ENCODE measurements at regions not wholly inside any gene's neighbourhood (a gene's known extent, or its start where the extent isn't known, plus 50 kb on each side); places are given as distances from the start of the nearest gene placed in this dataset.

DNA sequence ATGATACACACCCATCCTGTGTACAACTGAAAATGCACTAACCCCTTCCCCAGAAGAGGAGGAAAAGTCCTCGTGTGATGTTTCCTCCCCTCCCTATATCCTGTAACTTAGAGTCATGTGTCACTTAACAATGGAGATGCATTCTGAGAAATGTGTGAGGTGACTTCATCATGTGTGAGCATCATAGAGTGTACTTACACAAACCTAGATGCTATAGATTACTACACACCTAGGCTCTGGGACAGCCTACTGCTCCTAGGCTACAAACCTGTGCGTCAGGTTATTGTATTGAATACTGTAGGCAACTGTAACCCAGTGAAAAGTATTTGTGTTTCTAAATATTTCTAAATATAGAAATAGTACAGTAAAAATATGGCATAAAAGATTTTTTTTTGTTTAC is 98.6 kb upstream of the FAM180A start:
- Histone ChIP-seq H3K27ac (no peak overlapping the region), H3K9me3 (no peaks in the 10 kb centered on the region), H3K36me3 (no peaks in the 10 kb centered on the region), H3K4me3 (no peak overlapping the region), H3K27me3 (ENCODE audit: low read depth) (no peaks in the 10 kb centered on the region), H3K4me1 (no peaks in the 10 kb centered on the region)
- TF ChIP-seq, protein P1, sequence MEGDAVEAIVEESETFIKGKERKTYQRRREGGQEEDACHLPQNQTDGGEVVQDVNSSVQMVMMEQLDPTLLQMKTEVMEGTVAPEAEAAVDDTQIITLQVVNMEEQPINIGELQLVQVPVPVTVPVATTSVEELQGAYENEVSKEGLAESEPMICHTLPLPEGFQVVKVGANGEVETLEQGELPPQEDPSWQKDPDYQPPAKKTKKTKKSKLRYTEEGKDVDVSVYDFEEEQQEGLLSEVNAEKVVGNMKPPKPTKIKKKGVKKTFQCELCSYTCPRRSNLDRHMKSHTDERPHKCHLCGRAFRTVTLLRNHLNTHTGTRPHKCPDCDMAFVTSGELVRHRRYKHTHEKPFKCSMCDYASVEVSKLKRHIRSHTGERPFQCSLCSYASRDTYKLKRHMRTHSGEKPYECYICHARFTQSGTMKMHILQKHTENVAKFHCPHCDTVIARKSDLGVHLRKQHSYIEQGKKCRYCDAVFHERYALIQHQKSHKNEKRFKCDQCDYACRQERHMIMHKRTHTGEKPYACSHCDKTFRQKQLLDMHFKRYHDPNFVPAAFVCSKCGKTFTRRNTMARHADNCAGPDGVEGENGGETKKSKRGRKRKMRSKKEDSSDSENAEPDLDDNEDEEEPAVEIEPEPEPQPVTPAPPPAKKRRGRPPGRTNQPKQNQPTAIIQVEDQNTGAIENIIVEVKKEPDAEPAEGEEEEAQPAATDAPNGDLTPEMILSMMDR (IDR thresholded peaks at IDR 0.05) = no peak
- no peak for DNase-seq
- ATAC-seq = no peak
- intact Hi-C loops (cut with DNase I) = no loop called here

DNA sequence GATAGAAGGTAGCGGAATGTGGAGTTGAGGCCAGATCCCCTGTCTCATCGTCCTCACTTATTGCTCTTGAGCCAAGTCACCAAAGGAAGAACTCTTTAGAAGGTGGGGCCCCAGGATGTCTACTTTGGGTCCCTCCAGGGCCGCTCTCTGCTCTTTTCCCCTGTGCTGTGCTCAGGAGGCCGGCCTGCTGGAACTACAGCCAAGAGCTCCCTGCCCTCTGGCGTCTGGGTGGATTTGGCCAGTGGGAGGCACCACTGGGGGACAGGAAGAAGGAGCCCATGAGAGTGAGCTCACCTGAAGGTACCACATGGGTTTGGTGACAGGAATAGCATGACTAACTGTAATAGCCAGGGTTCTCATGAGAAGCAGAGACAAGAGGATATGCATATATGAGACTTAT is 97.7 kb upstream of the FAM180A start:
- Histone ChIP-seq H3K36me3 (no peaks in the 10 kb centered on the region), H3K27ac (no peak overlapping the region), H3K4me3 (no peak overlapping the region), H3K27me3 (ENCODE audit: low read depth) (no peaks in the 10 kb centered on the region), H3K4me1 (no peaks in the 10 kb centered on the region), H3K9me3 (no peaks in the 10 kb centered on the region)
- ATAC-seq = no peak
- no peak for DNase-seq
- TF ChIP-seq, protein P1 (IDR thresholded peaks at IDR 0.05) = no peak
- intact Hi-C loops (cut with DNase I) = no loop called here

DNA sequence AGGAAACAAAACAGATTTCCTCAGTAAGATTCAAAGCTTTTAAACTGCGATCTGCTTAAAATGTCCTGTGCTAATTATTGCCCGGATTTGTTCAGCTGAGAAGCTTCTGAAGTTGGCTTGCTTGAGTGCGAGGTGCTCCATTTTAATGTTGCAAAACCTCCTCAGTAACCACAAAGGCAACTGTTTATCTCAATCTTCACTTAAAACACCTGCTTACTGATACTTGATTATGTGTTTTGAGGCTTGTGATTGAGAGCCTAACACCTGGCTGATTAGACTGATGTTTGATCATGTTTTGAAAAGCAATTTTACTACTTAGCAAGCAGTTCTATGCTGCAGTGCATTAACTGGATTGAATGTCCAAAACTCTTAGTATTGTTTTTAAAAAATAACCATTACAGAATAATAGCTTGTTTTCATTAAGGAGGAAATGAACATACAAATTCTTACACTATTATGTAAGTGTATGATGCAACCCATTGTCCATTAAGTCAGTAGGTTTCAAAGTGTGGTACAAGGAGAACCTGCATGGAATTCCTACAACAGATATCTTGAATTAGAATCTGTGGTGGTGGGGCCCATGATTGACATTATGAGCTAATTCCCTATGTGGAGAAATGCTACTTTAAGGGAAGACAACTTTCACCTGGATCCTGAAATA is 96.9 kb upstream of the FAM180A start:
- intact Hi-C loops (cut with DNase I) = no loop called here
- Histone ChIP-seq H3K4me3 (no peak overlapping the region), H3K27me3 (ENCODE audit: low read depth) (no peaks in the 10 kb centered on the region), H3K27ac (no peak overlapping the region), H3K9me3 (no peaks in the 10 kb centered on the region), H3K4me1 (no peaks in the 10 kb centered on the region), H3K36me3 (no peaks in the 10 kb centered on the region)
- ATAC-seq = no peak
- no peak for DNase-seq
- TF ChIP-seq, protein P1 (IDR thresholded peaks at IDR 0.05) = no peak

DNA sequence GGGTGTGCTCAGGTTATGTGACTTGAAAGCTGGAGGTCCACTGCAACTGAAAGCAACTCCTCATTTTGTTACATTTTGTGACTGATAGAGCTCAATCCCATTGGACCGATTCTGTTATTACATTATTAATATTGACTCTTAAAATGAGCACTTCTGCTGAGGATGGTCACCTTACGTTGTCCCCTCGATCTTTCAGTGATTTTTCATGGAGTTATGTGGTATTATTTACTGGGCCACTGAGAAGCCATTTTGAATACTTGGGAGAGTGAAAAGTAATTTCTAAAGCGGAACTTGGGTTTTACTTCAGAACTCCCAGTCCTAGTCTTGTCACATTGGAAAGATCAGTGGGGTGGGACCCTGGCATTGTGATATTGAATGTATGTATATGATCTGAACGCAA is 96.3 kb upstream of the FAM180A start:
- no peaks in the 10 kb centered on the region for H3K9me3 ChIP-seq
- no peak overlapping the region for H3K27ac ChIP-seq
- H3K4me3 ChIP-seq = no peak overlapping the region
- H3K27me3 ChIP-seq (ENCODE audit: low read depth) = no peaks in the 10 kb centered on the region
- no peaks in the 10 kb centered on the region for H3K4me1 ChIP-seq
- no peaks in the 10 kb centered on the region for H3K36me3 ChIP-seq
- TF ChIP-seq, protein P1 (IDR thresholded peaks at IDR 0.05) = no peak
- DNase-seq = no peak
- no peak for ATAC-seq
- intact Hi-C loops (cut with DNase I) = no loop called here

DNA sequence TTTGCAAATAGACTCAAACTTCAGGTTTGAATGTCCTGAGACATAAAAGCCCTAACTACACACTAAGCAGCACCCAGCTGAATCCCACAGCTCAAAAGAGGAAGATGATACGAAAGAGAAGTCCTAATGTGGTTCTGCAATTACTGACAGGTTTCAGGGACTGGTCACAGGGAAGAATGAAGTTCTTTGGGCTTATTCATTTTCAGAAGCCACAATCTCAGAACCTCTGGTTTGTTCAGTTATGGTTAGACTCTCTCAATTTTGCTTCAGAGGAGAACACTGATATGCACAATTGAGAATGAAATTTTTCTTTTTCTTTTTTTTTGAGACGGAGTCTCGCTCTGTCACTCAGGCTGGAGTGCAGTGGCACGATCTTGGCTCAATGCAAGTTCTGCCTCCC is 94.6 kb upstream of the FAM180A start:
- Histone ChIP-seq H3K27me3 (ENCODE audit: low read depth) (no peaks in the 10 kb centered on the region), H3K27ac (no peak overlapping the region), H3K9me3 (no peaks in the 10 kb centered on the region), H3K4me3 (no peak overlapping the region), H3K4me1 (no peaks in the 10 kb centered on the region), H3K36me3 (no peaks in the 10 kb centered on the region)
- intact Hi-C loops (cut with DNase I) = no loop called here
- no peak for DNase-seq
- TF ChIP-seq, protein P1 (IDR thresholded peaks at IDR 0.05) = no peak
- ATAC-seq = no peak

All from lower lobe of right lung (tissue), 2 donors.